HCT116 (cell line): ENCODE measurements at regions not wholly inside any gene's neighbourhood (a gene's known extent, or its start where the extent isn't known, plus 50 kb on each side); places are given as distances from the start of the nearest gene placed in this dataset.

Source experiments
- ATAC-seq: fragments of 200-7000 bp; cut with Tn5 transposase; 2 replicates; pipeline ENCODE4 v1.9.1; 2020; ENCODE audit warnings: mild to moderate bottlenecking, moderate library complexity
- BruUV-seq: library from RNA; stranded (reverse); fragments of 400-500 nt; replicated peaks from 2 replicates; lab custom pipeline; 2021; lab: Mats Ljungman, UMichigan
- CTCF ChIA-PET: fragments of 300-600 bp; sonication (Branson Sonifier 250); formaldehyde crosslinking; loops from one replicate; lab custom pipeline; 2021; ENCODE audit warnings: antibody characterized with exemption; lab: Charles Lee
- POLR2A ChIA-PET: fragments of 300-600, 350-600 bp; sonication (Branson Sonifier 250); formaldehyde crosslinking; loops from one replicate; lab custom pipeline; 2021; ENCODE audit warnings: antibody characterized with exemption; lab: Charles Lee
- RAD21 ChIA-PET, 2 experiments: fragments of 300-600 bp; sonication (Branson Sonifier 250); formaldehyde crosslinking; loops; one replicate each; lab custom pipeline; 2023; ENCODE audit warnings: low total read pairs in 2 of 2; ENCODE audit not compliant: uncharacterized antibody in 2 of 2, unreplicated experiment in 2 of 2, low non-redundant PET in 1 of 2; lab: Charles Lee
- DNase-seq: peaks from one replicate; pipeline ENCODE4 v3.0.0-alpha.2; 2010; ENCODE audit warnings: low read depth, low spot score
- H2AFZ ChIP-seq: fragments of 200-600 bp; shearing (Covaris generic), sonication (generic); 2 replicates; pipeline ENCODE4 v1.6.1; 2017; ENCODE audit warnings: low read depth, mixed run types, mixed read lengths, antibody characterized with exemption, low read length; ENCODE audit not compliant: poor library complexity, severe bottlenecking
- H3K27ac ChIP-seq: 2 replicates; pipeline ENCODE4 v1.5.1; 2012; ENCODE audit warnings: low read depth, low read length
- H3K27me3 ChIP-seq: fragments of 200-600 bp; sonication (generic); 2 replicates; pipeline ENCODE4 v1.6.1; 2016; ENCODE audit warnings: mixed run types, low read length, mixed read lengths; ENCODE audit not compliant: insufficient read depth
- H3K36me3 ChIP-seq, 2 experiments: fragments of 200-500 bp in 1 of 2; fragments of 200-600 bp in 1 of 2; sonication (Bioruptor generic) in 1 of 2; sonication (generic) in 1 of 2; 2 replicates each; pipeline versions ENCODE4 v1.5.1 to v1.6.1; 2014 to 2016; ENCODE audit warnings: low read length in 2 of 2, inconsistent platforms in 1 of 2, mixed read lengths in 1 of 2, mixed run types in 1 of 2; ENCODE audit not compliant: insufficient read depth in 2 of 2, control insufficient read depth in 1 of 2
- H3K4me1 ChIP-seq, 2 experiments: fragments of 200-600 bp in 1 of 2; sonication (generic) in 1 of 2; 2 replicates each; pipeline versions ENCODE4 v1.5.1 to v1.6.1; 2012 to 2017; ENCODE audit warnings: low read length in 2 of 2, inconsistent platforms in 1 of 2, mild to moderate bottlenecking in 1 of 2, mixed read lengths in 1 of 2, mixed run types in 1 of 2, moderate library complexity in 1 of 2; ENCODE audit not compliant: insufficient read depth in 2 of 2, control insufficient read depth in 1 of 2
- H3K4me2 ChIP-seq: fragments of 200-600 bp; sonication (generic); 2 replicates; pipeline ENCODE4 v1.6.1; 2017; ENCODE audit warnings: mixed run types, low read length, mixed read lengths
- H3K4me3 ChIP-seq, 2 experiments: fragments of 200-600 bp in 1 of 2; sonication (generic) in 1 of 2; replicated peaks in 1 of 2; 2 replicates each; pipeline ENCODE4 v1.5.1; 2011 to 2016; ENCODE audit warnings: low read length in 2 of 2, control low read depth in 1 of 2, low read depth in 1 of 2, mild to moderate bottlenecking in 1 of 2, mixed read lengths in 1 of 2, mixed run types in 1 of 2
- H3K79me2 ChIP-seq: fragments of 200-600 bp; sonication (generic); 2 replicates; pipeline ENCODE4 v1.6.1; 2017; ENCODE audit warnings: mild to moderate bottlenecking, mixed run types, low read length, moderate library complexity, mixed read lengths; ENCODE audit not compliant: insufficient read depth
- H3K9ac ChIP-seq: fragments of 200-600 bp; sonication (generic); 2 replicates; pipeline ENCODE4 v1.6.1; 2016; ENCODE audit warnings: low read length, mixed read lengths
- H3K9me2 ChIP-seq: fragments of 200-600 bp; sonication (generic), shearing (Covaris generic); 2 replicates; pipeline ENCODE4 v1.6.1; 2017; ENCODE audit warnings: mixed run types, mild to moderate bottlenecking, moderate library complexity; ENCODE audit not compliant: insufficient read depth
- H3K9me3 ChIP-seq, 2 experiments: fragments of 200-500 bp in 1 of 2; fragments of 200-600 bp in 1 of 2; sonication (Bioruptor generic) in 1 of 2; sonication (generic) in 1 of 2; 2 replicates each; pipeline ENCODE4 v1.6.1; 2014 to 2017; ENCODE audit warnings: low read length in 2 of 2, mixed read lengths in 2 of 2, inconsistent platforms in 1 of 2, low read depth in 1 of 2, mild to moderate bottlenecking in 1 of 2, mixed run types in 1 of 2, moderate library complexity in 1 of 2; ENCODE audit not compliant: control insufficient read depth in 1 of 2, insufficient read depth in 1 of 2
- H4K20me1 ChIP-seq: fragments of 200-600 bp; sonication (generic), shearing (Covaris generic); 2 replicates; pipeline ENCODE4 v1.6.1; 2017; ENCODE audit warnings: mixed run types, mild to moderate bottlenecking, moderate library complexity; ENCODE audit not compliant: insufficient read depth
- CBX3 ChIP-seq: IDR thresholded peaks from 2 replicates; pipeline ENCODE4 v1.6.1; 2012; ENCODE audit warnings: low read depth
- CEBPB ChIP-seq: IDR thresholded peaks from 2 replicates; pipeline ENCODE4 v1.6.1; 2012; ENCODE audit warnings: low read depth
- CTCF ChIP-seq, 3 experiments: fragments of 200-600 bp in 1 of 3; sonication (generic) in 1 of 3; IDR thresholded peaks in 2 of 3; conservative IDR thresholded peaks in 1 of 3; 2 replicates each; pipeline ENCODE4 v1.5.1; 2012 to 2017; ENCODE audit warnings: low read depth in 2 of 3, low read length in 2 of 3, antibody characterized with exemption in 1 of 3, borderline replicate concordance in 1 of 3, control low read depth in 1 of 3, mild to moderate bottlenecking in 1 of 3, mixed read lengths in 1 of 3, mixed run types in 1 of 3, moderate library complexity in 1 of 3; ENCODE audit not compliant: insufficient read depth in 1 of 3
- ELF1 ChIP-seq: IDR thresholded peaks from 2 replicates; pipeline ENCODE4 v1.6.1; 2012; ENCODE audit warnings: low read depth, borderline replicate concordance
- EZH2phosphoT487 ChIP-seq: fragments of 200-600 bp; IDR thresholded peaks from 2 replicates; pipeline ENCODE4 v1.6.1; 2018; ENCODE audit warnings: antibody characterized with exemption, borderline replicate concordance
- JUND ChIP-seq: IDR thresholded peaks from 2 replicates; pipeline ENCODE4 v1.6.1; 2012
- MAX ChIP-seq: IDR thresholded peaks from 2 replicates; pipeline ENCODE4 v1.6.1; 2012
- POLR2A ChIP-seq: IDR thresholded peaks from 2 replicates; pipeline ENCODE4 v1.7.0; 2011; ENCODE audit warnings: borderline replicate concordance; ENCODE audit not compliant: insufficient read depth, insufficient read length; ENCODE audit errors: extremely low read depth
- POLR2AphosphoS5 ChIP-seq: IDR thresholded peaks from 2 replicates; pipeline ENCODE4 v1.6.1; 2011; ENCODE audit warnings: mild to moderate bottlenecking, low read depth, low read length, moderate library complexity
- RAD21 ChIP-seq: IDR thresholded peaks from 2 replicates; pipeline ENCODE4 v1.6.1; 2012; ENCODE audit warnings: low read depth, mild to moderate bottlenecking
- SIN3A ChIP-seq: IDR thresholded peaks from 2 replicates; pipeline ENCODE4 v1.6.1; 2012; ENCODE audit warnings: low read depth
- SP1 ChIP-seq: IDR thresholded peaks from 2 replicates; pipeline ENCODE4 v1.6.1; 2012; ENCODE audit warnings: low read depth
- SRF ChIP-seq: IDR thresholded peaks from 2 replicates; pipeline ENCODE4 v1.6.1; 2012; ENCODE audit warnings: low read depth
- TCF7L2 ChIP-seq: IDR thresholded peaks from 2 replicates; pipeline ENCODE4 v1.7.0; 2011; ENCODE audit warnings: borderline replicate concordance, inconsistent platforms; ENCODE audit not compliant: insufficient read depth, insufficient read length; ENCODE audit errors: extremely low read depth
- ZBTB33 ChIP-seq: IDR thresholded peaks from 2 replicates; pipeline ENCODE4 v1.6.1; 2011; ENCODE audit warnings: mild to moderate bottlenecking, low read length, moderate library complexity; ENCODE audit not compliant: insufficient replicate concordance; ENCODE audit errors: extremely low read depth
- ZFX ChIP-seq: fragments of 450-650 bp; IDR thresholded peaks from 2 replicates; pipeline ENCODE4 v1.6.1; 2017
- ZNF274 ChIP-seq: fragments of 200-500 bp; sonication (Bioruptor generic); IDR thresholded peaks from 2 replicates; pipeline ENCODE4 v1.6.1; 2014; ENCODE audit warnings: mild to moderate bottlenecking, low read depth, low read length, inconsistent platforms
- intact Hi-C: fragments of 100-400 bp; cut with micrococcal nuclease; formaldehyde crosslinking; loops from 2 replicates; pipeline ENCODE4 v1.10.0; 2022

DNA sequence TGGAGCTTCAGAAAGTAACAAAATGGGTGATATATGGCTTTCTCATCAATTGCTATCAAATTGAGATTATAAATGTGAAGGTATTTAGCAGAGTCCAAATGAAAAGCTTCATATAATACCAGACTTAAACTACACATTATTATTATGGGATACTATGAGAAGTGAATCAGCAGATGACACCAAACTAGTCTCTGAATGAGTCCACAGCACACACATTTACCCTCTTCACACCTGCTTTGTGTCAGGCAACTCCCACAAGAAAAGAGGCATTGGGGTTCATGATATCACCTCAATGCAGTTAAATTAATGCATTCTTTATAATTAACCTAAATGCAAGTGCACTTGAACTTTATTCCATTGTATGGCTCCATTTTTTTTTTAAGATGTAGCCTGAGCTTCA, 330.5 kb downstream of the BCL11B start:
- ATAC-seq, result no peak
- TF ChIP-seq CTCF (IDR thresholded peaks at IDR 0.05 in 2 of 3, conservative IDR thresholded peaks at IDR 0.05 in 1 of 3; ENCODE audit: borderline replicate concordance in 1 of 3, insufficient read depth in 1 of 3, low read depth in 2 of 3, low read length in 2 of 3), result no peak
- no peak for TF ChIP-seq MAX
- no peak for TF ChIP-seq POLR2A
- TF ChIP-seq ZNF274, result no peak
- TF ChIP-seq CEBPB, result no peak
- no peak for TF ChIP-seq POLR2AphosphoS5
- no peak for TF ChIP-seq TCF7L2
- no peak for TF ChIP-seq SRF
- TF ChIP-seq ELF1, result no peak
- TF ChIP-seq RAD21, result no peak
- TF ChIP-seq CBX3, result no peak
- TF ChIP-seq ZBTB33, result no peak
- TF ChIP-seq JUND, result no peak
- TF ChIP-seq SP1, result no peak
- no peak for TF ChIP-seq ZFX
- no peak for TF ChIP-seq SIN3A
- no peak for TF ChIP-seq EZH2phosphoT487
- no peaks in the 10 kb centered on the region for H3K9me2 ChIP-seq
- BruUV-seq, result no TSS peak
- POLR2A ChIA-PET, result no interaction called here
- H3K27ac ChIP-seq, result no peak overlapping the region
- H3K4me3 ChIP-seq, result no peak overlapping the region
- no peak overlapping the region for H2AFZ ChIP-seq
- intact Hi-C loops, result no loop called here
- no peaks in the 10 kb centered on the region for H3K9me3 ChIP-seq
- no peaks in the 10 kb centered on the region for H4K20me1 ChIP-seq
- H3K4me1 ChIP-seq, result no peaks in the 10 kb centered on the region
- H3K4me2 ChIP-seq, result no peak overlapping the region
- no peak for DNase-seq
- RAD21 ChIA-PET, result no interaction called here
- no peak overlapping the region for H3K9ac ChIP-seq
- no peaks in the 10 kb centered on the region for H3K36me3 ChIP-seq
- no peaks in the 10 kb centered on the region for H3K79me2 ChIP-seq
- peaks cover 72% of the 10 kb centered on the region for H3K27me3 ChIP-seq
- CTCF ChIA-PET, result no interaction called here
